Stimulated activated CD4-positive, alpha-beta T cell treated with anti-CD3 and anti-CD28 coated beads, TNF-alpha, amount 100 ng/mL, for 1 hour (primary cell): ENCODE measurements at regions not wholly inside any gene's neighbourhood (a gene's known extent, or its start where the extent isn't known, plus 50 kb on each side); places are given as distances from the start of the nearest gene placed in this dataset.
"Not testable (repeated sequence)": the region's sequence is repeated elsewhere in the genome, so short reads cannot be mapped to it uniquely, and the experiment has no call there.

Source experiments
- DNase-seq, 3 donors: peaks; one replicate each; pipeline ENCODE4 v3.0.0-alpha.2; 2020; ENCODE audit warnings: low read depth in 3 of 3, low spot score in 1 of 3

DNA sequence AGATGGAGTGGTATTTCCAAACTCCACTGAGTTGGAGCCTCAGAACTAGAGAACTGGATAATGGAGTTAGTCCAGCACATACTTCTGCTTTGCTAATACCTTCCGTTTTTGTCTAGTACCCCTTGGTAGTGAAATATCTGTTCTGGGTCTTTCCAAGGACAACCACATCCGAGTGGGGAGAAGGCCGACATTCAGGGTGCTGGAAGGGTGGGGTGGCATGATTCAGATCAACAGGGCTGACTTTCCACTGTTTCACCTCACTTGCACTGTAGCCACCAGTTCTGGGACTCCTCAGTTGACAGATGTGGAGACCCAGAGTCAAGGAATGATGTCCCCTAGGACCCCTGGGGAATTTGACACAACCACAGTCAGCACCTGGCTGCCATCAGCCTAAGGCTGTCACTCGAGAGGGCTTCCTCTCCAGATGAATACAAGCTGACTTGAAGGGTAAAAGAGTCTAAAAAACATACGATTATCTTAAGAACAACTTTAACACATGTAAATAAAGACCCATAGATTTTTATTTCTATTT lies 84.8 kb upstream of the HNF1B start:
- DNase-seq = no peak

DNA sequence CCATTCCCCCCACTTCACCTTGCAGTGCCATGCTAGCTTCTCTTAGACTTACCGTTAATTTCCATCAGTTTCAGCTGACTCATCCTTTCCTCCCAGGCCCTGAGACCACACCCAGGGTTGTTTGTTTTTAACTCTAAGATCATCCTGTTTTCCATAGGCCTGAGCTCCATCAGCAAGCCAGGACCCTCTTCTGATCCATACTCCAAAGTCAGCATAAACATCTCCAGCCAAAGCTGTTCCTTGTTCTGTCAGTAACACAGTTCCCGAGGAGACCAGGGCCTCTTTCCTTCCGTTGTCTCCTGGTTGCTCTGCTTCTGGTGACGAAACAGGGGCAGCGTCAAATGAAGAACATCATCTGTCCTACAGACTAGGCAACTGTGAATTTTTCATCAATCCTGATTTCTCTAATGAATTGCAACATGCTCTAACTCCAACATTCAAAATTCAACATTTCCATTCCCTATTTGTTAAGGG lies 83.8 kb upstream of the HNF1B start:
- DNase-seq = no peak

DNA sequence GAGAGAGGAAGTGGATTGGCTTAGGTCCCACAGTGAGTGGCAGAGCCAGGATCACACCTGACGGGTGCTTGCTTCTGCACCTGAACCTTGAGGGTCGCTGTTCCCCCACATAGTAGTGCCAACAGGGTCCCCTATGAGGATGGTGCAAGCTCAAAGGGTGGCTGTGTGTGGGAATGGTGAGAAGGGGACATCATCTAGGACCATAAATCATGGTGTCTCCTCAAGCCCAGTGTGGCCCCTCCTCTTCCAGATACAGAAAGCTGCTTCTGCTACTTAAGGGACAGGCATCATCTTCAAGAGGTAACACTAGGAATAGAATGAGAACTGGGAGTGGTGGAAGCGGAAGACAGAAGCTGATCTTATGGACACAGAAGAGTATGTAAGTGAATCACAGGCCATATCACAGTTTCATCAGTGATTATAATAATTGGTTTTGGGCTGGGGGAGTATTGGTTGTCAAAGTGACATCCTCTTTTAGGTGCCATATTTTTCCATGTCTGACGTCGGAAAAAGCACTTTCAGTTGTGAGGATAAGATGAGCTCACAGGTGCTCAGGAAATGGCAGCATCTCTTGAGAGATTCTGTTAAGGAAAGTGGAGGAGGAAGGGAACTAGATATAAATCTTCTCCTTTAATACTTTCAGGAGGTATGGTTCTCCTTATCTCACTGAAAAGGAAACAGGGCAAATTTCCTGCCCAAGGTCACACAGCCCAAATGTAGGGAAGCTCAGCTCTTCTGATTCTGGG lies 83.2 kb upstream of the HNF1B start:
- no peak for DNase-seq

DNA sequence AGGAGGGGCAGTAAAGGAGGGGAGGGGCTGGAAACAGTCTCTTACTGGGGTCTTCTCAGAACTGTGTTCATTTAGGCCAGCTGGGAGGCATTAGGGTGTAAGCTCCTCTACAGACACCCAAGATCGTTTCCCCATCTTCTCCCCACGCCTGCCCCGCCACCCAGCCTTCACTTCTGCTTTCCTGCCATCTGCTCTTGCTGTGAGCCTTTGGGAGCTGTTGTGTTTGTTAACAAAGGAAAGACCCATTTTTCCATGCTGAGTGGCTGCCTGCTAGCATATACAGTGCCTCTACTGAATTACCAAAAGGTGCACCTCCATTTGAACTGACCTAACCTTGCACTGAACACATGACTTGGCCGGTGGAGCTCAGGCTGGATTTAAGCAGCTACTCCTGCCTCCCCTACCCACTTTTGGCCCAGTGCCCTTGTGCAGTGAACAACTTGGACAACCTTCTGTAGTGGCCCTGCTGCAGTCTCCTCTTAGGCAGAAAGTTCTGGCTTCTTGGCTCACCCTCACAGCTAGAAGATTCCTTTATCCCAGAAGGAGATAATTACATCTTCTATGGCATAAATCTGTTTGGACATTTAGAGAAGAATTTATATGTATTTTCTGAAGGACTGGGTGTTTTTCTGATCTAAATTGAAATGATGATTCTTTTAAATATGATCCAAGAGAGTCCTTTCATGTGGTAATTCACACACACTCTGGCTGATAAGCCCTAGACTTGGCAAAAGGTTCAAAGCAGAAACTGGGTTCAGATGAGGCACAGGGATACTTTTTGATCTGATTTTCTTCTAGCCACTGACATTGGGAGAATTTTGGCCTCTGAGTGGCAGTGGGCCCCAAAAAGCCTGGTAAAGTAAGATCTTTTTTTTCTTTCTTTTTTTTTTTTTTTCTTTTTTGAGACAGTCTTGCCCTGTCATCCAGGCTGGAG lies 81.9 kb upstream of the HNF1B start:
- DNase-seq = no peak

GRCh38 chr17:37825851-37826250 lies 81.0 kb upstream of the HNF1B start:
- DNase-seq = no peak

- DNase-seq = no peak
Measured at GRCh38 chr17:37824534-37825485, 80.0 kb upstream of the HNF1B start.

- no peak for DNase-seq
Measured at GRCh38 chr17:37823996-37824395, 79.1 kb upstream of the HNF1B start.

- DNase-seq = no peak
Measured at GRCh38 chr17:37820995-37821713, 76.3 kb upstream of the HNF1B start.

GRCh38 chr17:37820313-37820994 lies 75.6 kb upstream of the HNF1B start:
- DNase-seq = no peak

- DNase-seq = no peak
Measured at GRCh38 chr17:37818689-37819088, 73.8 kb upstream of the HNF1B start.

- no peak for DNase-seq
Measured at GRCh38 chr17:37816950-37817349, 72.1 kb upstream of the HNF1B start.

DNA sequence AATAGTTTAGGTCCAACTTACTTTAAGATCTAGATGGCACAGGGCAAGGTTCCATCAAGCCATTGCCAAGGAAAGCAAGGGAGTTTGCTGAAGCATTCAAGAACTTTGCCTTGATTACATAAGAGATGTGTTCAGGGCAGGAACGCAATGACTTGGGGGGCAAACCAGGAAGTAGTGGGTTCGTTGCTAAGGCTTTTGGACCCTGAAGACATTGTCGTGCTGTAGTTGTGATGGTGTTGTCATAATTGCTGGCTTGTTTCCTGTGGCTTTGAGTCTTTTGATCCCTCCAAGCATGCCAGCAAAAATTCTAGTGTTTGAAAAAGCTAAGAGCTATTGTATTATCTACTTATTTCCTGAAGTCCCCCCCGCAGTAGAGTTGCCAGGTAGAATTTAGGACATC lies 70.7 kb upstream of the HNF1B start:
- DNase-seq = no peak

GRCh38 chr17:37813751-37814150 lies 68.9 kb upstream of the HNF1B start:
- DNase-seq = no peak

- not testable (repeated sequence) for DNase-seq
Measured at GRCh38 chr17:37808846-37809245, 64.0 kb upstream of the HNF1B start.

DNA sequence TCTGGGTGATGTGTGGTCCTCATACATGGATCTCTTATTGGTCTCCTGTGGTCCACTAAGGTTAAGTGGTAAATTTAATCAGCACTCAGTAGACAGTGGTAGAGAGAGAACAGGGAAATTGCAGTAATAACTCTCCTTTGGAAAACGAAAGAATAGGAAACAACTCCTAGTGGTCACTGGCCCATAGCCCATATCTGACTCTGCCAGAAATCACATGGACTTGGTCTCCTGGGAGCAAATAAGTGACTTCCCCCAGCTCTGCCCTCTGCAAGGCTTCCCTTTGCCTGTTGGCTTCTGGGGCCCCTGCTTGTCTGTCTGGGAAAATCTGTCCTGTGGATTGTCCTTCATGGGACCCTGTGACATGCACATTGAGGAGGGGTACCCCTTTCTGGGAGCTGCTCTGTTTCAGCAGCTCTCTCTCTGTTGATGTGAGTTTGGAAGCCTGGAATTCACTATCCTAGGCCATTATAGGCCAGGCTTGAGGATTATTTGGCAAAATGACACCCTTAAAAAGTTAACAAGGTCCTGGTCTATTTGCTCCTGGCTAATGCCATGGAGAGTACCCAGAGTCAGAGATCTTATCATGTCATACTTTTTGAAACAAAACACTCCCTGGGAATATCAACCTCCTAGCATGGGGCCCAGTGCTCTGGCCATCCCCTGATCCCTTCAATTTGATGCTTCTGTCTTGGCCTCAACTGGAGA lies 58.0 kb upstream of the HNF1B start:
- no peak for DNase-seq

DNA sequence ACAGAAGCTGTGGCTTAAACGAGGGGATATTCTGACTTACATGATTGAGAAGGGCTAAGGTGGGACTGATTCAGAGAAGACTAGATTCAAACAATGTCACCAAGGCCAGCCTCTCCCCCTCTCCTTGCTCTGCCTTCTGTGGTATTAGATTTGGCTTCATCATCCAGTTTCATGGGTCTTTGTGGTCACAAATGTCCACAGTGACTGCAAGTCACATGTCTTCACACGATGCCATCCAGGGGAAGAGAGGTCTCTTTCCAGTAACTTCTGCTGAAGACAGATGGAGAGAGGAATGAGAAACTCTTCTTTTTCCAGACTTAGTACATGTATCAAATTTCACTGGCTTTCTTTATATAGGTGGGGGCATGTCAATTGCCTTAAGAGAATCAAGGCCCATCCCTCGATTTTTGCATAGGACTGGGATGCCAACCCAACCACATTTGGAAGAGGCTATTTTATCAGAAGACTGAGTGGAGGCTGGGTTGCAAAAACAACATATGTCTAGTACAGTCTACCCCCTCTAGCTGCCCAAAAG lies 57.3 kb upstream of the HNF1B start:
- no peak for DNase-seq

GRCh38 chr17:37801171-37801570 lies 56.3 kb upstream of the HNF1B start:
- no peak for DNase-seq

GRCh38 chr17:37797206-37797605 lies 52.3 kb upstream of the HNF1B start:
- no peak for DNase-seq

DNA sequence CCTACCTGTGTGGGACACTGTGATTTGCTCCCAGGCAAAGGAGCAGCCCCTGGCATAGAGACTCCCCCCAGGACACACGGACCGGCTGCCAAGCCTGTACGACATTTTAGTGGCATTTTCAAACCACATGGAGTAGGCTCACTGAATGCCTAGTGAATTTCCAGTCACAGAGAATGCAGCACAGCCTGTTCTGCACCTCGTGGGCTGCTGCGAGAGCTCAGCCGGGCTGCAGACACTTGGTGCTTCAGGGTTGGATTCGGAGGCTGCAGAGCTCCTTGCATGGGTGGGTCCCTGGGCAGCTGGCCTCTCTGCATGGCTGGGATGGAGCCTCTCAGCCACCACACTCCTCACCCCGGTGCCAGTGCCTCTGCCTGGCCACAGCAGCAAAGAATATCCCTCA lies 51.2 kb upstream of the HNF1B start:
- DNase-seq = no peak
